ENCODE measurements at regions not wholly inside any gene's neighbourhood (a gene's known extent, or its start where the extent isn't known, plus 50 kb on each side); places are given as distances from the start of the nearest gene placed in this dataset.

DNA sequence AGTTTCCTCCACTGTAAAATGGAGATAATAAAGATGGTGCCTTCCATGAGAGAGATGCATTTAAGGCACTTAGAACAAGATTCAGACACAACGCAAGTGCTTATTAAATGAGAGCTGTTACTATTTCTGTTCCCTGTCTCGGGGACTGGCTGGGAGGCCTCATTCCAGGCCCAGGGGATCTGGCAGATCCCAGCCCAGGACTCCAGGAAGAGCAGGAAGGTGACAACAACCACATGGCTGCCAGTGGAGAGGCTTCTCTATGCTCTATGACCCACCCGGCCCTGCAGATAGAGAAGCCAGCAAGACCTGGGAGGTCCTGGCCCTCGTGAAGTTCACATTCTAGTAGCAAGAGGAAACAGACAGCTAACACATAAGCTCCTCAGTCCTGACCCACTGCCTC, 175.5 kb downstream of the ACTL8 start:
- no peaks in the 10 kb centered on the region for H4K20me1 ChIP-seq (ENCODE audit: insufficient read depth)
- H3K27me3 ChIP-seq (ENCODE audit: insufficient read depth, low read length): peaks cover 55% of the 10 kb centered on the region; the same call in 1 of the 2 replicates
- no peaks in the 10 kb centered on the region for H3K36me3 ChIP-seq (ENCODE audit: control insufficient read depth in 1 of 2, insufficient read depth in 2 of 2, low read length in 2 of 2)
- H3K9me3 ChIP-seq (ENCODE audit: control insufficient read depth in 1 of 2, insufficient read depth in 1 of 2, low read depth in 1 of 2, low read length in 2 of 2): no peaks in the 10 kb centered on the region
- intact Hi-C loops (cut with micrococcal nuclease): no loop called here
- ATAC-seq (no peak), DNase-seq (ENCODE audit: low read depth, low spot score) (no peak)
- no peak overlapping the region for H2AFZ ChIP-seq (ENCODE audit: low read depth, low read length, poor library complexity, severe bottlenecking)
- ChIA-PET CTCF (no interaction called here), RAD21 (ENCODE audit: low non-redundant PET in 1 of 2, low total read pairs in 2 of 2, uncharacterized antibody in 2 of 2, unreplicated experiment in 2 of 2) (no interaction called here), POLR2A (no interaction called here)
- H3K4me3 ChIP-seq (replicated peaks in 1 of 2; ENCODE audit: low read depth in 1 of 2, low read length in 2 of 2): no peak overlapping the region
- H3K9ac ChIP-seq (ENCODE audit: low read length): no peak overlapping the region
- no peak overlapping the region for H3K27ac ChIP-seq (ENCODE audit: low read depth, low read length)
- BruUV-seq (replicated peaks): no TSS peak
- TF ChIP-seq ELF1 (IDR thresholded peaks at IDR 0.05; ENCODE audit: borderline replicate concordance, low read depth) (no peak), FOSL1 (IDR thresholded peaks at IDR 0.05; ENCODE audit: low read depth) (no peak), TCF7L2 (IDR thresholded peaks at IDR 0.05; ENCODE audit: borderline replicate concordance, extremely low read depth, insufficient read depth, insufficient read length) (no peak), CBX3 (IDR thresholded peaks at IDR 0.05; ENCODE audit: low read depth) (no peak), EZH2 (IDR thresholded peaks at IDR 0.05) (no peak), POLR2A (IDR thresholded peaks at IDR 0.05; ENCODE audit: borderline replicate concordance, extremely low read depth, insufficient read depth, insufficient read length) (no peak), RAD21 (IDR thresholded peaks at IDR 0.05; ENCODE audit: low read depth) (no peak)
- TF ChIP-seq, protein P1, sequence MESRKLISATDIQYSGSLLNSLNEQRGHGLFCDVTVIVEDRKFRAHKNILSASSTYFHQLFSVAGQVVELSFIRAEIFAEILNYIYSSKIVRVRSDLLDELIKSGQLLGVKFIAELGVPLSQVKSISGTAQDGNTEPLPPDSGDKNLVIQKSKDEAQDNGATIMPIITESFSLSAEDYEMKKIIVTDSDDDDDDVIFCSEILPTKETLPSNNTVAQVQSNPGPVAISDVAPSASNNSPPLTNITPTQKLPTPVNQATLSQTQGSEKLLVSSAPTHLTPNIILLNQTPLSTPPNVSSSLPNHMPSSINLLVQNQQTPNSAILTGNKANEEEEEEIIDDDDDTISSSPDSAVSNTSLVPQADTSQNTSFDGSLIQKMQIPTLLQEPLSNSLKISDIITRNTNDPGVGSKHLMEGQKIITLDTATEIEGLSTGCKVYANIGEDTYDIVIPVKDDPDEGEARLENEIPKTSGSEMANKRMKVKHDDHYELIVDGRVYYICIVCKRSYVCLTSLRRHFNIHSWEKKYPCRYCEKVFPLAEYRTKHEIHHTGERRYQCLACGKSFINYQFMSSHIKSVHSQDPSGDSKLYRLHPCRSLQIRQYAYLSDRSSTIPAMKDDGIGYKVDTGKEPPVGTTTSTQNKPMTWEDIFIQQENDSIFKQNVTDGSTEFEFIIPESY (IDR thresholded peaks at IDR 0.05; ENCODE audit: extremely low read depth, insufficient replicate concordance, low read length): no peak
- TF ChIP-seq, protein P2, sequence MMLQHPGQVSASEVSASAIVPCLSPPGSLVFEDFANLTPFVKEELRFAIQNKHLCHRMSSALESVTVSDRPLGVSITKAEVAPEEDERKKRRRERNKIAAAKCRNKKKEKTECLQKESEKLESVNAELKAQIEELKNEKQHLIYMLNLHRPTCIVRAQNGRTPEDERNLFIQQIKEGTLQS (IDR thresholded peaks at IDR 0.05): no peak
- no peak overlapping the region for H3K4me2 ChIP-seq (ENCODE audit: low read length)
- no peaks in the 10 kb centered on the region for H3K9me2 ChIP-seq (ENCODE audit: insufficient read depth)
- no peaks in the 10 kb centered on the region for H3K4me1 ChIP-seq (ENCODE audit: control insufficient read depth in 1 of 2, insufficient read depth in 2 of 2, low read length in 2 of 2)
- H3K79me2 ChIP-seq (ENCODE audit: insufficient read depth, low read length): no peaks in the 10 kb centered on the region

DNA sequence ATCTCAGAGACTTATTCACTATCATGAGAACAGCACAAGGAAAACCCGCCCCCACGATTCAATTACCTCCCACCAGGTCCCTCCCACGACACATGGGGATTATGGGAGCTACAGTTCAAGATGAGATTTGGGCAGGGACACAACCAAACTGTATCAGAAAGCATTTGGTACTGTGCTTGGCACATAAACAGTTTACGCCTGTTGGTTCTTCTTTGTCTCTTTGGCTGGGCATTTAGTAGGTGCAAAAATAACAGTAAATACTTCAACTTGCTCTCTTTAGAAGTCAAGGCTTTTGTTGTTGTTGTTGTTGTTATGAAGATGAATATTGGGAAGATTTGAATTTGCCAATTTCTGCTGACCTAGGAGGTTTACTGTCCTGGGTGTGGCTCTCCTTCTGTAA, 175.4 kb upstream of the IGSF21 start:
- H3K36me3 ChIP-seq (ENCODE audit: control insufficient read depth in 1 of 2, insufficient read depth in 2 of 2, low read length in 2 of 2): no peaks in the 10 kb centered on the region
- H3K27me3 ChIP-seq (ENCODE audit: insufficient read depth, low read length): peaks cover 51% of the 10 kb centered on the region; the same call in 1 of the 2 replicates
- H3K9me3 ChIP-seq (ENCODE audit: control insufficient read depth in 1 of 2, insufficient read depth in 1 of 2, low read depth in 1 of 2, low read length in 2 of 2): no peaks in the 10 kb centered on the region
- H4K20me1 ChIP-seq (ENCODE audit: insufficient read depth): no peaks in the 10 kb centered on the region
- intact Hi-C loops (cut with micrococcal nuclease): no loop called here
- ChIA-PET POLR2A (no interaction called here), CTCF (no interaction called here), RAD21 (ENCODE audit: low non-redundant PET in 1 of 2, low total read pairs in 2 of 2, uncharacterized antibody in 2 of 2, unreplicated experiment in 2 of 2) (no interaction called here)
- BruUV-seq (replicated peaks): no TSS peak
- DNase-seq (ENCODE audit: low read depth, low spot score): no peak
- H3K9ac ChIP-seq (ENCODE audit: low read length): no peak overlapping the region
- H3K79me2 ChIP-seq (ENCODE audit: insufficient read depth, low read length): no peaks in the 10 kb centered on the region
- no peak overlapping the region for H3K4me3 ChIP-seq (replicated peaks in 1 of 2; ENCODE audit: low read depth in 1 of 2, low read length in 2 of 2)
- no peak for TF ChIP-seq EGR1 (IDR thresholded peaks at IDR 0.05; ENCODE audit: low read depth)
- TF ChIP-seq, protein P3, sequence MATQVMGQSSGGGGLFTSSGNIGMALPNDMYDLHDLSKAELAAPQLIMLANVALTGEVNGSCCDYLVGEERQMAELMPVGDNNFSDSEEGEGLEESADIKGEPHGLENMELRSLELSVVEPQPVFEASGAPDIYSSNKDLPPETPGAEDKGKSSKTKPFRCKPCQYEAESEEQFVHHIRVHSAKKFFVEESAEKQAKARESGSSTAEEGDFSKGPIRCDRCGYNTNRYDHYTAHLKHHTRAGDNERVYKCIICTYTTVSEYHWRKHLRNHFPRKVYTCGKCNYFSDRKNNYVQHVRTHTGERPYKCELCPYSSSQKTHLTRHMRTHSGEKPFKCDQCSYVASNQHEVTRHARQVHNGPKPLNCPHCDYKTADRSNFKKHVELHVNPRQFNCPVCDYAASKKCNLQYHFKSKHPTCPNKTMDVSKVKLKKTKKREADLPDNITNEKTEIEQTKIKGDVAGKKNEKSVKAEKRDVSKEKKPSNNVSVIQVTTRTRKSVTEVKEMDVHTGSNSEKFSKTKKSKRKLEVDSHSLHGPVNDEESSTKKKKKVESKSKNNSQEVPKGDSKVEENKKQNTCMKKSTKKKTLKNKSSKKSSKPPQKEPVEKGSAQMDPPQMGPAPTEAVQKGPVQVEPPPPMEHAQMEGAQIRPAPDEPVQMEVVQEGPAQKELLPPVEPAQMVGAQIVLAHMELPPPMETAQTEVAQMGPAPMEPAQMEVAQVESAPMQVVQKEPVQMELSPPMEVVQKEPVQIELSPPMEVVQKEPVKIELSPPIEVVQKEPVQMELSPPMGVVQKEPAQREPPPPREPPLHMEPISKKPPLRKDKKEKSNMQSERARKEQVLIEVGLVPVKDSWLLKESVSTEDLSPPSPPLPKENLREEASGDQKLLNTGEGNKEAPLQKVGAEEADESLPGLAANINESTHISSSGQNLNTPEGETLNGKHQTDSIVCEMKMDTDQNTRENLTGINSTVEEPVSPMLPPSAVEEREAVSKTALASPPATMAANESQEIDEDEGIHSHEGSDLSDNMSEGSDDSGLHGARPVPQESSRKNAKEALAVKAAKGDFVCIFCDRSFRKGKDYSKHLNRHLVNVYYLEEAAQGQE (IDR thresholded peaks at IDR 0.05; ENCODE audit: low read depth): no peak
- TF ChIP-seq YY1 (IDR thresholded peaks at IDR 0.05; ENCODE audit: extremely low read depth, insufficient replicate concordance, low read depth, low read length): no peak
- no peak for TF ChIP-seq TCF7L2 (IDR thresholded peaks at IDR 0.05; ENCODE audit: borderline replicate concordance, extremely low read depth, insufficient read depth, insufficient read length)
- TF ChIP-seq, protein P2 (IDR thresholded peaks at IDR 0.05): no peak
- no peaks in the 10 kb centered on the region for H3K9me2 ChIP-seq (ENCODE audit: insufficient read depth)
- H3K4me1 ChIP-seq (ENCODE audit: control insufficient read depth in 1 of 2, insufficient read depth in 2 of 2, low read length in 2 of 2): no peaks in the 10 kb centered on the region
- no peak overlapping the region for H3K4me2 ChIP-seq (ENCODE audit: low read length)
- no peak overlapping the region for H3K27ac ChIP-seq (ENCODE audit: low read depth, low read length)
- ATAC-seq: no peak
- H2AFZ ChIP-seq (ENCODE audit: low read depth, low read length, poor library complexity, severe bottlenecking): no peak overlapping the region

Measured in HCT116 (cell line).